ENCODE measurements at regions not wholly inside any gene's neighbourhood (a gene's known extent, or its start where the extent isn't known, plus 50 kb on each side); places are given as distances from the start of the nearest gene placed in this dataset.

GRCh38 chr4:167885872-167886271 lies 206.5 kb upstream of the ANXA10 start:
- no TSS peak for BruUV-seq (replicated peaks)
- H3K79me2 ChIP-seq (ENCODE audit: control insufficient read depth, insufficient read depth, low read length), result no peaks in the 10 kb centered on the region
- H3K4me2 ChIP-seq (ENCODE audit: control insufficient read depth, insufficient read depth), result no peak overlapping the region
- ATAC-seq (no peak), DNase-seq (ENCODE audit: low read depth, low spot score) (no peak), FAIRE-seq (no peak)
- intact Hi-C loops (cut with micrococcal nuclease; ENCODE audit: unreplicated experiment), result no loop called here
- no peak for TF ChIP-seq BCL11A (IDR thresholded peaks at IDR 0.05; ENCODE audit: low read depth, low read length)
- TF ChIP-seq, protein P1, sequence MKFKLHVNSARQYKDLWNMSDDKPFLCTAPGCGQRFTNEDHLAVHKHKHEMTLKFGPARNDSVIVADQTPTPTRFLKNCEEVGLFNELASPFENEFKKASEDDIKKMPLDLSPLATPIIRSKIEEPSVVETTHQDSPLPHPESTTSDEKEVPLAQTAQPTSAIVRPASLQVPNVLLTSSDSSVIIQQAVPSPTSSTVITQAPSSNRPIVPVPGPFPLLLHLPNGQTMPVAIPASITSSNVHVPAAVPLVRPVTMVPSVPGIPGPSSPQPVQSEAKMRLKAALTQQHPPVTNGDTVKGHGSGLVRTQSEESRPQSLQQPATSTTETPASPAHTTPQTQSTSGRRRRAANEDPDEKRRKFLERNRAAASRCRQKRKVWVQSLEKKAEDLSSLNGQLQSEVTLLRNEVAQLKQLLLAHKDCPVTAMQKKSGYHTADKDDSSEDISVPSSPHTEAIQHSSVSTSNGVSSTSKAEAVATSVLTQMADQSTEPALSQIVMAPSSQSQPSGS (IDR thresholded peaks at IDR 0.05; ENCODE audit: low read length), result no peak
- no peaks in the 10 kb centered on the region for H4K20me1 ChIP-seq (ENCODE audit: control insufficient read depth, insufficient read depth)
- no peak overlapping the region for H2AFZ ChIP-seq (ENCODE audit: control insufficient read depth, low read depth, low read length)
- RAD21 ChIA-PET (ENCODE audit: unreplicated experiment), result no interaction called here
- no peaks in the 10 kb centered on the region for H3K27me3 ChIP-seq (replicated peaks in 1 of 2; ENCODE audit: control insufficient read depth in 2 of 2, insufficient read depth in 2 of 2, low read length in 1 of 2)
- SMC1A ChIA-PET (ENCODE audit: uncharacterized antibody, unreplicated experiment), result interaction anchor here (0.6 to 1.5 kb wide), 2 partner anchors 20 to 863 kb away, joined by 3 read pairs; no protein-coding TSS in a partner anchor
- H3K9me3 ChIP-seq (replicated peaks; ENCODE audit: control insufficient read depth, insufficient read depth, low read length), result no peaks in the 10 kb centered on the region
- POLR2A ChIA-PET, result no interaction called here
- CTCF ChIA-PET, result no interaction called here
- no peak overlapping the region for H3K27ac ChIP-seq (ENCODE audit: control insufficient read depth, insufficient read depth)
- H3K9ac ChIP-seq (ENCODE audit: control insufficient read depth, insufficient read depth, low read length), result no peak overlapping the region
- 0% methylated on average over 1 of the region's 1 CpG for WGBS (ENCODE audit: insufficient coverage, insufficient replicate concordance, low lambda C conversion rate, missing lambda C conversion rate)
- H3K4me3 ChIP-seq, result no peak overlapping the region
- in situ Hi-C loops (cut with MboI), result no loop called here
- no peaks in the 10 kb centered on the region for H3K4me1 ChIP-seq (ENCODE audit: control insufficient read depth, insufficient read depth, low read length)
- H3K36me3 ChIP-seq (ENCODE audit: control insufficient read depth in 2 of 2, insufficient read depth in 2 of 2, low read length in 1 of 2), result no peaks in the 10 kb centered on the region

GRCh38 chr4:167887726-167888125 lies 204.6 kb upstream of the ANXA10 start:
- Histone ChIP-seq H3K27ac (ENCODE audit: control insufficient read depth, insufficient read depth) (no peak overlapping the region), H3K9ac (ENCODE audit: control insufficient read depth, insufficient read depth, low read length) (no peak overlapping the region), H3K4me3 (no peak overlapping the region), H3K4me2 (ENCODE audit: control insufficient read depth, insufficient read depth) (no peak overlapping the region), H3K27me3 (replicated peaks in 1 of 2; ENCODE audit: control insufficient read depth in 2 of 2, insufficient read depth in 2 of 2, low read length in 1 of 2) (no peaks in the 10 kb centered on the region), H2AFZ (ENCODE audit: control insufficient read depth, low read depth, low read length) (no peak overlapping the region), H3K36me3 (ENCODE audit: control insufficient read depth in 2 of 2, insufficient read depth in 2 of 2, low read length in 1 of 2) (no peaks in the 10 kb centered on the region), H3K9me3 (replicated peaks; ENCODE audit: control insufficient read depth, insufficient read depth, low read length) (no peaks in the 10 kb centered on the region), H4K20me1 (ENCODE audit: control insufficient read depth, insufficient read depth) (no peaks in the 10 kb centered on the region), H3K79me2 (ENCODE audit: control insufficient read depth, insufficient read depth, low read length) (no peaks in the 10 kb centered on the region), H3K4me1 (ENCODE audit: control insufficient read depth, insufficient read depth, low read length) (no peaks in the 10 kb centered on the region)
- DNase-seq (ENCODE audit: low read depth, low spot score), result no peak
- SMC1A ChIA-PET (ENCODE audit: uncharacterized antibody, unreplicated experiment), result no interaction called here
- no peak for ATAC-seq
- intact Hi-C loops (cut with micrococcal nuclease; ENCODE audit: unreplicated experiment) (no loop called here), in situ Hi-C loops (cut with MboI) (no loop called here)
- CTCF ChIA-PET, result no interaction called here
- TF ChIP-seq CBFB (IDR thresholded peaks at IDR 0.05; ENCODE audit: low read depth) (no peak), NBN (IDR thresholded peaks at IDR 0.05) (no peak), GABPA (IDR thresholded peaks at IDR 0.05; ENCODE audit: low read depth) (no peak)
- BruUV-seq (replicated peaks), result no TSS peak
- 18% methylated on average over 6 of the region's 6 CpGs for WGBS (ENCODE audit: insufficient coverage, insufficient replicate concordance, low lambda C conversion rate, missing lambda C conversion rate)
- FAIRE-seq, result no peak
- RAD21 ChIA-PET (ENCODE audit: unreplicated experiment), result no interaction called here
- POLR2A ChIA-PET, result no interaction called here

All from GM12878 (cell line).